ENCODE measurements at regions not wholly inside any gene's neighbourhood (a gene's known extent, or its start where the extent isn't known, plus 50 kb on each side); places are given as distances from the start of the nearest gene placed in this dataset.

DNA sequence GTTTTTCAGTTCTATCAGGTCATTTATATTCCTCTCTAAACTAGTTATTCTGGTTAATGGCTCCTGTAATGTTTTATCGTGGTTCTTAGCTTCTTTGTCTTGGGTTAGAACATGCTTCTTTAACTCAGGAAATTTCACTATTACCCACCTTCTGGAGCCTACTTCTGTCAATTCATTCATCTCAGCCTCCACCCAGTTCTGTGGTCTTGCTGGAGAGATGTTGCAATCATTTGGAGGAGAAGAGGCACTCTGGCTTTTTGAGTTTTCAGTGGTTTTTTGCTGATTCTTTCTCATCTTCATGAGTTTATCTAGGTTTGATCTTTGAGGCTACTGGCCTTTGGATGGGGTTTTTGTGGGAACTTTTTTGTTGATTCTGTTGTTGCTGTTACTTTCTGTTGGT lies 213.0 kb downstream of the BRINP2 start:
- TF ChIP-seq, protein P1, sequence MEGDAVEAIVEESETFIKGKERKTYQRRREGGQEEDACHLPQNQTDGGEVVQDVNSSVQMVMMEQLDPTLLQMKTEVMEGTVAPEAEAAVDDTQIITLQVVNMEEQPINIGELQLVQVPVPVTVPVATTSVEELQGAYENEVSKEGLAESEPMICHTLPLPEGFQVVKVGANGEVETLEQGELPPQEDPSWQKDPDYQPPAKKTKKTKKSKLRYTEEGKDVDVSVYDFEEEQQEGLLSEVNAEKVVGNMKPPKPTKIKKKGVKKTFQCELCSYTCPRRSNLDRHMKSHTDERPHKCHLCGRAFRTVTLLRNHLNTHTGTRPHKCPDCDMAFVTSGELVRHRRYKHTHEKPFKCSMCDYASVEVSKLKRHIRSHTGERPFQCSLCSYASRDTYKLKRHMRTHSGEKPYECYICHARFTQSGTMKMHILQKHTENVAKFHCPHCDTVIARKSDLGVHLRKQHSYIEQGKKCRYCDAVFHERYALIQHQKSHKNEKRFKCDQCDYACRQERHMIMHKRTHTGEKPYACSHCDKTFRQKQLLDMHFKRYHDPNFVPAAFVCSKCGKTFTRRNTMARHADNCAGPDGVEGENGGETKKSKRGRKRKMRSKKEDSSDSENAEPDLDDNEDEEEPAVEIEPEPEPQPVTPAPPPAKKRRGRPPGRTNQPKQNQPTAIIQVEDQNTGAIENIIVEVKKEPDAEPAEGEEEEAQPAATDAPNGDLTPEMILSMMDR (conservative IDR thresholded peaks at IDR 0.05; ENCODE audit: low read length) = no peak
- no peak for TF ChIP-seq EZH2phosphoT487 (IDR thresholded peaks at IDR 0.05; ENCODE audit: borderline replicate concordance)
